Posterior vena cava (tissue), 2 donors: ENCODE measurements at regions not wholly inside any gene's neighbourhood (a gene's known extent, or its start where the extent isn't known, plus 50 kb on each side); places are given as distances from the start of the nearest gene placed in this dataset.
"Not testable (repeated sequence)": the region's sequence is repeated elsewhere in the genome, so short reads cannot be mapped to it uniquely, and the experiment has no call there.

Experiments
- DNase-seq: peaks from one replicate; pipeline ENCODE4 v3.0.0-alpha.2; 2020; ENCODE audit warnings: low spot score
- intact Hi-C, 2 donors: fragments of 100-400 bp; cut with DNase I; formaldehyde crosslinking; loops; one replicate each; pipeline versions ENCODE4 v1.14.1 to v1.14.2; 2022 to 2023
- donor health status: DM: yes; HTN: yes; CAD: no.
- donor health status: DM: yes; HTN: yes; CAD: no.

DNA sequence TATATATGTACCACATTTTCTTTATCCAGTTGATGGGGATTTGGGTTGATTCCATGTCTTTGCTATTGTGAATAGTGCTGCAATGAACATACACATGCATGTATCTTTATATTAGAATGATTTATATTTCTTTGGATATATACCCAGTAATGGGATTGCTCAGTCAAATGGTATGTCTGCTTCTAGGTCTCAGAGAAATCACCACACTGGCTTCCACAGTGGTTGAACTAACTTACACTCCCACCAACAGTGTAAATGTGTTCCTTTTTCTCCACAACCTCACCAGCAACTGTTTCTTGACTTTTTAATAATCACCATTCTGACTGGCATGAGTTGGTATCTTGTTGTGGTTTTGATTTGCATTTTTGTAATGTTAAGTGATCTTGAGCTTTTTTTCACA is 452.2 kb upstream of the FLRT2 start:
- DNase-seq, intact Hi-C loops: not testable (repeated sequence)

DNA sequence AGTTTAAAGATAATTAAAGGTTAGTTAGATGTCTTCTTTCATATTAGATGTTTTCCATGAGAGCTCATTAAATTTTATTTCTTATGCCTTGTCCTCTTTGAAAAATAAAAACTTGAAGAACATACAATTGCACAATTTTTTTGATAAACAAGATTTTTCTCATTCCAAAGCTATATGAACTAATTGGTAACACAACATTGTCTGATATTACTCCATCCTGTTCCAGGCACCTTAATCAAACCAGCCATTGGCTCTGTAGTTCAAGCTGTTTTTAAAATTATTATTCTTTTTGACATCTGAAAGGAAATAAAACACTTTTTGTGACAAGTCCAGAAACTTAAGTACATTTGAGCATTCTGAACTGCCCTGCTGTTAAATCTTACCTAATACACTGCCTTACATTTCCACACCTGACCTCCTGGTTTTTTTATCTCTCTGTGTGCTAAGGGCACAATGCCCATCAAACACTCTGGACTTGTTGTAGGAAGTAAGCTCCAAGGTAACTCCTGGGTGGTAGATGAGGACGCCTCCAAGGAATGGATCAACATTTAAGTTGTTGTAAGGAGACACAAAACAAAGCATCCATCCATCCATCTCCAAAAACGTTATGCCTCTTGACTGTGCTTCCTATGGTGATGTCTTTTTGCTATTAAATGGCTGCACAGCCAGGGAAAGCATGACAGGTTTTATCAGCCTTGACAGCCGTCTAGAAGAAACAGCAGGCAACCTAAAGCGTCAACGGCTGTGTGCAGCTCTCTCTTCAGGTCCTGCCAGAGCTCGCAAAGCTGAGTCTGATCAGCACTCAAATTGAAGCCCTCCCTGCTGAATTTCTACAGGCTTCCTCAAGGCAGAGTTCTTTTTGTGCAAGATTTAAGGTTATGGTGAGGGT is 449.9 kb upstream of the FLRT2 start:
- DNase-seq = no peak
- intact Hi-C loops = no loop called here

DNA sequence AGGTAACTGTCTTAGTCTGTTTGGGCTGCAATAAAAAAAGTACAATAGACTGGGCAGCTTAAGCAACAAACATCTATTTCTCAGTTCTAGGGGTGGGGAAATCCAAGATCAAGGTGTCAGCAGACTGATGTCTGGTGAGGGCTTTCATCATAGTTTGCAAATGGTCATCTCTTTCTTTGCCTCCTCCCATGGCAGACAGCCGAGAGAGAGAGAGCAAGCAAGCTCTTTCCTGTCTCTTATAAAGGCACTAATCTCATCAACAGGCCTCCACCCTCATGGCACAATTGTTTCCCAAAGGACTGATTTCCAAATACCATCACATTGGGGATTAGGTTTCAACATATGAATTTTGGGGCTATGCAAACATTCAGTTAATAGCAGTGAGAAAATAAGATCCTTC is 445.6 kb upstream of the FLRT2 start:
- intact Hi-C loops = no loop called here
- DNase-seq = no peak

DNA sequence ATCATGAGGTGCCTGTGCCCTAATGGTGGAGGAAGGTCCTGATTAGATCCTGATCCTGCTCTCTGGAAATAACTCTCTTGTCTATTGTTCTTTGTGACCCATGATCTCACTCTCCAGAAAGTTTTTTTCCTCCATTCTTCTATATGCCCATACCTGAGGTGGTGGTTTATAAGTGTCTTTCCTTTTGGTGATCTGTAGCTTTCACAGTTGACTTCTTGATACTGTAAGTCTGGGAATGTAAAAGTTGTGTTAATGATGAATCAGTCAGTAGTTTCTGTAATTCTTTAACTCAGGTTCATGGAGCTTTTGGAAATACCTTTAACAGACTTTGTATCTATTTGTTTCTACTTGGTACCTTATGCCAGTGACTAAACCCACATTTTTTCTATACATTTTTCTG is 444.0 kb upstream of the FLRT2 start:
- no peak for DNase-seq
- intact Hi-C loops = no loop called here

DNA sequence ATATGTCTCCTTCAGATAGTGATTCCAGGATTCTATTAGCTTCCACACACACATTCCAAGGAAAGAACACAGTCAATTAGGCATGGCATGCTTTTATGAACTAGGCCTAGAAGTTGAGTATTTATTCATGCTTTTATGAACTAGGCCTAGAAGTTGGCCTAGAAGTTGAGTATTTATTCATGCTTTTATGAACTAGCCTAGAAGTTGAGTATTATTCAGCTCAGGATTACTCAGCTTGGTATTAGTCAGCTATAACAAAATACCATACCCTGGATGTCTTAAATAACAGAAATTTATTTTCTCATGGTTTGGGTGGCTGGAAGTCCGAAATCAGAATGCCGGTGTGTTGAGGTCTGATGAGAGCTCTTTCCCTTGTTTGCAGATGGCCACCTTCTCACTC is 442.7 kb upstream of the FLRT2 start:
- intact Hi-C loops = no loop called here
- DNase-seq = no peak

DNA sequence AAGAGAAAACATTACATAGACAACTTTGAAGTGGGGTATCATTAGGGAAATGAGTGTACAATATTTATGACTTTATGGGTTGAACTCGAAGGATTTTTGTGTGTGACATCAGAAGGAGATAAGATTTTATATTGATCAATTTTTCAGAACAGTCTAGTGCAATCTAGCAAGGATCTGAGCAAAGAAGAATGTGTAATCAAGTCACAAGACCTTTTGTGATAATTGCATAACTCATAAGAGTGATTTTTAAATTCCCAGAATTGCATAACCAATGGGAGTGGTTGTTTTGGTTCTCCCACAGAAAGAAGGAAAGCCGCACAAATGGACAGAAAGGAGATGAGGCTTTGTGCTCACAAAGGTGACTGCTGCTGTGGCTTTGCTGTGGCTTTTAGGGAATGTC is 441.8 kb upstream of the FLRT2 start:
- intact Hi-C loops = no loop called here
- no peak for DNase-seq

DNA sequence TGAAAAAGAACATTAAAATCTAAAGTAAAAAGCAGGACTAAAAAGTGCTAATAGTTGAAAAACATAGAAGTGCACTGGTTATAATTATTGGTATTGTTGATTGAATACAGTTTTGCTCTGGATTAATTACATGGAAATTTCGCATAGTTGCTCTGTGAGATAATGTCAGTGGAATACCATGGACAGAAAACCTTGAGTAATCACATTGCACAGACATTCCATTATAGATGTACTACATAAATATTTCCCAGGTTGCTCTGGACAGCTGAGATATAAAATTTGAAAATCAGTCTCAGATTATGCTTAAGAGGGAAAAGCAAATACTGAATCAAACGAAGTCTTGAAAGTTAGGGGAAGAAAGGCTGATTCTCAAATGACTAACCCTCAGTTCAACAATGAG is 439.3 kb upstream of the FLRT2 start:
- intact Hi-C loops = no loop called here
- no peak for DNase-seq

DNA sequence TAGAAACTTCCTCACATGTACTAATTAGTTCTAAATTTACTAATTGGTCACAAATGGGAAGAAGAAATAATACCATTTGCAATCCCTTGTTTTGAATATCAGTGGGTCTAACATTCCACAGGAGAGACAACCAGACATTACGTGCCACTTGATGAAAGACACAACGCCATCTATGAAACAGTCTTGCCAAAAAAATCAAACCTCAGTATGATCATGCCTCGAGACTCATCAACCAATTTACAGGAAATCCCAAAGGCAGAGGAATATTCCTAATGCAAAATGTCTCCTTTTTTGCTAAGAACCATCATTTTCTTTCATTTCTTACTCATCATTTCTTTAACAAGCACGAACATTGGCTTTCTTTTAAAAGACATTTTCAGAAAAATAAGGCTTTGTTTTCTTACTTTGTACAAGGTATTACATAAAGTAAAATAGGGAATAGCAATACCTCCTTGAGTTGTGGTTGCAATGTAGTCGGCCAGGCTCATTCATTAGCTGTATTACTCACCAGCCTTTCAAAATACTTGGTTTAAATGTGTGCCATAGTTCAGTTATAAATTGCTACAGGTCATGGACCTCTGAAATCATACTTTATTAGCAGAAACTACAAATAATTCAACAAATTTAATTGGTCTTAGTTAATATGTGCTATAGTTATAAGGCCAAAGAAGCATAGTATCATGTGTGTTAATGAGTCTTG is 436.2 kb upstream of the FLRT2 start:
- no peak for DNase-seq
- intact Hi-C loops = no loop called here

DNA sequence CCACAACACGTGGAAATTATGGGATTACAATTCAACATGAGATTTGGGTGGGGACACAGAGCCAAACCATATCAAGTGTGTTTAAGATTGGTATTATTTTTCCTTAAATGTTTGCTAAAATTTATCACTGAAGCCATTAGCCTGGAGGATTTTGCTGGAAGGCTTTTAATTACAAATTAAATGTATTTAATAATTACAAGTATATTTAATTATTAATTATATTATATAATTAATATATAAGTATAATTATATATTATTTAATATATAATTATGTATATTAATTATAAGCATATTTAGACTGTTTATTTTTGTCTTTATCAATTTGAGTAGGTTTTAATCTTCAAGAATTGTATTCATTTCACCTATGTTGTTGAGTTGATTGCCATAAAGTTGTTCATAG is 427.4 kb upstream of the FLRT2 start:
- DNase-seq = no peak
- intact Hi-C loops = no loop called here

DNA sequence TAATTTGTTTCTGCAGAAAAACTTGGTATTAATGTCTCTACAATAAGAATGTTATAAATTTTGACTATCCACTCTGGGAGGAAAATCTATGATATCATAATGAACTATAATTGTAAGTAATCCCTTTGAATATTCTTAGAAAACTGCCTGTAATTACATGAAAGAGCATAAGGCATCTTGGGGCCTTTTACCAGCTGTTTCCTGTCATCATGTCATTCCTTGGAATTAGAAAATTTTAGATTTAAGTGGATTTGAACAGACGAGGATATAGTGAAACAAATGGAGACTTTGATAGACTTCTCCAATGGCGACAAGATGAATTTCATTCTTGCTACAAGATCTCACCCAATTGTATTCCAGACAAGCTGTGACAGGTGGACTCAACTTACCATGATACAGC is 423.4 kb upstream of the FLRT2 start:
- intact Hi-C loops = no loop called here
- no peak for DNase-seq

DNA sequence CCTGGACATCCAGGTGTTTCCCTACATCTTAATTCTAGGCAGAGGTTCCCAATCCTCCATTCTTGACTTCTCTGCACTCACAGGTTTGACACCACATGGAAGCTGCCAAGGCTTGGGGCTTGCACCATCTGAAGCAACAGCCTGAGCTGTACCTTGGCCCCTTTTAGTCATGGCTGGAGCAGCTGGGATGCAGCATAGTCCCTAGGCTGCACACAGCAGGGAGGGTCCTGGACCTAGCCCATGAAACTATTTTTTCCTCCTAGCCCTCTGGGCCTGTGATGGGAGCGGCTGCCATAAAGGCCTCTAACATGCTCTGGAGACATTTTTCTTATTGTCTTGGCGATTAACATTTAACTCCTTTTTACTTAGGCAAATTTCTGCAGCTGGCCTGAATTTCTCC is 417.2 kb upstream of the FLRT2 start:
- no peak for DNase-seq
- intact Hi-C loops = no loop called here

DNA sequence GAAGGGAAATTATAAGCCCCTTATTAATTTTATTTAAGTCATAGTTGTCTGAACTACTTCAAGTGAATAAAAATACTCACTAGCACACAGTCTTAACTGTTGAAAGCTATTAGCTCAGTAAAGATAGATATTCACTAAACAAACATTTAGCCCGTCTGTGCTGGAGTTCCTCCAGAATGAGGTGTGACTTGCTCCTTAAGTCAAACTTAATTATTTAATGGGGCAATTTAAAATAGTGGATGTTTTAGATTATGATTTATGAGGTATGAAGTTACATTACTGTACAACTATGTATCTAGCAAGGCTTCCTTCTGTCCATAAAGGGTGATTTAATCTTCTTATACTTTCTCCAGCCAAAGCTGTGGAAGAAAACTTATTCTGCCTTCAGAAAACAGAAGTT is 414.0 kb upstream of the FLRT2 start:
- intact Hi-C loops = no loop called here
- DNase-seq = no peak

DNA sequence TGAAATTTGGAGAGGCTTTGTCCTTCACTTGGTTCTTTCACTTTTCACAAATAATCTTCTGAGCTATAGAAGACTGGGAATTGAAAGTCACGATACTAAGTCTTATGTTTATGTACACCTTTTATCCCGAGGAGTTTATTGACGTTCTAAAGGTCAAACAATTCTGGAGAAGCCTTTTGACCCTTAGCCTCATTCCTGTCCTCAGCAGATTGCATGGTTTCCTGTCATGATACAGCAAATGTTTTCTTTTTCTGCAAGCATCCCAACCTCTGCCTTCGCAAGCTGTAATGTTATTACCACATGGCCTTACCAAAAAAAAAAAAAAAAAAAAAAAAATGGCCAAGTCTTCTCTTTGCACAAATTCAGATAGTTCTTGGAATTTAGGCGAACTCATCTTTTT is 411.7 kb upstream of the FLRT2 start:
- intact Hi-C loops = no loop called here
- DNase-seq = no peak

DNA sequence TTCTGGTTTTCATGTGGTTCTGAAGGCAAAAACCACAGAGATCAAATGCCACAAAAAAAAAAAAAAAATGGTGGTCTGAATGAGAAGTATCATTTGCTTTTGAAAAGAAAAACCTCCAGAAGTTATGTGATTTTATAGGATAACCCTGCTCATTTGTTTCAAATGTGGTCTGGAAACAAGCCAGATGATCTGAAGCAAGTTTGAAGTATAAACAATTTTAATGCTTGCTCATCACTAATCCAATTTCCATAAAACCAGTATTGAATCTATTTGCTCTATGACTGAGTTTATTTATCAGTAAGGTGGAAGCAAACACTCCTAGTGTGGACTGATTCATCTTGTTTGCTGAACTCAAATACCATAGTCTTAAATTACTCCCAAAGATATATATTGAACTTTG is 407.3 kb upstream of the FLRT2 start:
- intact Hi-C loops = no loop called here
- DNase-seq = no peak

DNA sequence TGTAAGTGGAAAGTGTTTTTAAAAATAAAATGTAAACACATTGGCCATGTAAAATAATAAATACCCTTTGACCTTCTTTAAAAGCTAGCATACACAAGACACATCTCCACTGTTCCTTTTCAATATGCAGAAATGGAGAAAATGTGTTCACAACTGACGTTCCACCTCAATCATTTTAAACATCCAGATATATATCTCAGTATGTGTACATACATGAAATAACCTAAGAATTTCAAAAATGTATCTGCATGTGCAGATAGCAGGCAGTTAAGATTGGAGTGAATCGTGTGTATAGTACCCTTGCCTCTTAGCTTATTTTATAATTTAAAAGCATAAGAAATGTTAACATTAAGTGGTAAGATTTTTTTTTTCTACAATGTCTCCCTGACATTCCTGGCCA is 406.2 kb upstream of the FLRT2 start:
- intact Hi-C loops = no loop called here
- DNase-seq = no peak

DNA sequence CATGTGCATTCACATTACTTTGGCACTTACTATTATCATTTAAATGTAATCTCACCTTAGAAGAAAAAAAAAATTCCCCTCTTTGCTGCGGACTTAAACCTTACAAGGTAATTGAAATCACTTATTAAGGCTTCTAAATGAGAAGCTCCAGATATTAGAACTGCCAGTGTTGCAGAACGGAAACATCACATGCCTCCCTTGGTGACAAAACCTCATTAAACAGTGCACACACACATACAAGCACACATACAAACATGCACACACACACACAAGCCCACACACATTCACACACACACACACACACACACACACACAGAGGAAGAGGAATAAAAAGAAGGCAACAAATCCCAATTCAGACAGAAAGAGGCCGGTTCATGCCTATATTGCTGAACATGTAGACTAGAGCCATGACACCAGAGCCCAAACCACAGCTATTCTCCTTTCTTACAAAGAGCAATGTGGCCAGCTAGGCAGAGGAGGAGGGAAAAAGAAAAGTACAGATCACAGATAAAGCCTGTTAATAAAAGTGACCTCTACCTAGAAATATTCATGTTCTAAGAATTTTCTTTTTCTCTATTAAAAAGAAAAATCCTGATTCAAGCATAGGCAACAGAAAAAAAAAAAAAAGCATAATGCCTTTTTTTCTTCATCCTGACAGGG is 405.2 kb upstream of the FLRT2 start:
- intact Hi-C loops = no loop called here
- no peak for DNase-seq

DNA sequence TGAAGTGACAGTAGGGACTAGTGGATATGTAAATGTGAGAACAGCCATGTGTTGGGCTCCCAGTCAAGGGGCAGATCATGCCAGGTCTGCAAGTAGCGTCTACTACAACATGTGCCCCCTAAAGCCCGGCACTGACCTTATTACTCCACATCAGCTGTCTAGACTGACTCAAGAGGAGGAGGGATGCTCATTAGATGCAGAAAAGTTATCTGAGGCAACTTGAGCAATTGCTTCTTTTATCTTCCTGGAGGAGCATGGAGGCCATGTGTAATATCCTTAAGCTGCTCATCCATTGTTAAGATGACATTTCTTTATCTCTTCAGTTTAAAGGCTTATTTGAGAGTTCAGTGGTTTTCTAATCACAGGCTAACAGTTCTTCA is 404.7 kb upstream of the FLRT2 start:
- intact Hi-C loops = no loop called here
- DNase-seq = no peak

DNA sequence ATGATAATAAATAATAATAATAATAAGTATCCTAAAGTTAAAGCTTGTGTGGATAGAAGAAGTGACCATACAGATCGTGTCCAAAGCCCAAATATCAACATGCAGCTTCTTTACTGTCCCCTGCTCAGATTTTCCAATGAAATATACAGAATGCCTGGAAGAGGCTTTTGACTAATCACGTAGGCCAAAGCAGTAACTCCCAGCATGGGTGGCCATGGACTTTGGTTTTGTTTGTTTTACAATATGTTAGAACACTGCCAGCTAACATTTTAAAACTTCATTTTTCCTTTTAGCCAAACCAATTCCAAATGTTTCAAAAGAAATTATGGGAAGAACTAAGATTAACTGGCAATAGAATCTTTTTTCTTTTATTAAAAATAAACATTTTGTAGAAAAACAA is 400.0 kb upstream of the FLRT2 start:
- no peak for DNase-seq
- intact Hi-C loops = no loop called here

DNA sequence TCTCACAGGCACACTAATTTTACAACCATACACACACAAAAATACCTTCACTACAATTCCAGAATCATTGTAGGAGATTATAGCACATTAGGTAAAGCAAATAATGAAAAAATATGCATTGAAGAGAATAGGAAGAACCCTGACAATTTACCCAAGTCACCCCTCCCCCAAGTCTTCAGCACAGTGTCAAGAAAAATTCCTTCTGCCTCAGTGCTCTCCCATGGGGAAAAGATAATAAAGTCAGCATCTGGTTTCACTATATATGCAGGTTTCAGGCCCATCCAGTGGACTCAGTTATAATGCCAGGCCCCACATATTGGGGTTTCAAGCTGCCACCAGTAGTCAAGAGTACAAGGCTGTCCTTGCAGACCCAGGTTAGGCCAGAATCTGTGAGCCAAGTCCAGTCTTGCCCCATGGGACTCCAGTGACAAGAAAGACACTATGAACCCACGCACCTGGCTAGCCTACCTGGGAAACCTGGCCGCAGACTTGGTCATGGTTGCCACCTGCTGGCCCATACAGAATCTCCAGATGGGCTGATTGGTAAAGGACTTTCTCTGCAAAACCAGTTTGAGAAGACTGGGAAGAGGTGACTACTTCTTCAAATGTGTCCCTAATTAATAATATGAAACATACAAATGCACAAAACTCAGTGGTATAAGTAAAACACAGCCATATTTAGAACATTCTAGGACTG is 398.6 kb upstream of the FLRT2 start:
- no peak for DNase-seq
- intact Hi-C loops = no loop called here

DNA sequence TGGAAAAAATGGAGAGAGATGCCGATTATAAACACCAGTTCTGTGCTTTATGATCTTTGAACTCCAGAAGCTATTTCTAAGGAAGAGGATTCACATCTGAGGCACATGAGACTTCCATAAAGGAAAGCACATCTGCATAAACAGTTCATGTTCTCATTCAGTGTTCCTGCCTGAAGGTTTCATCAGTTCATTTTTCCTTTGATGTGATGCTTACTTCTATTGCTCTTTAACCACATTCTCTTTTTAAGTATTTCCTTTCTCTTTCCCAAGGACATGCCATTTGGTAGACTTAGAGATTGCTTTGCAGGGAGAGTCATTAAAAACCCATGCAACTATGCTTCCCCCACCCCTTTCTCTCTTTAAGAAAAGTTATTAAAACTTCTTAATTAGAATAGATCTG is 387.0 kb upstream of the FLRT2 start:
- no peak for DNase-seq
- intact Hi-C loops = no loop called here
